ENCODE measurements at regions not wholly inside any gene's neighbourhood (a gene's known extent, or its start where the extent isn't known, plus 50 kb on each side); places are given as distances from the start of the nearest gene placed in this dataset.

DNA sequence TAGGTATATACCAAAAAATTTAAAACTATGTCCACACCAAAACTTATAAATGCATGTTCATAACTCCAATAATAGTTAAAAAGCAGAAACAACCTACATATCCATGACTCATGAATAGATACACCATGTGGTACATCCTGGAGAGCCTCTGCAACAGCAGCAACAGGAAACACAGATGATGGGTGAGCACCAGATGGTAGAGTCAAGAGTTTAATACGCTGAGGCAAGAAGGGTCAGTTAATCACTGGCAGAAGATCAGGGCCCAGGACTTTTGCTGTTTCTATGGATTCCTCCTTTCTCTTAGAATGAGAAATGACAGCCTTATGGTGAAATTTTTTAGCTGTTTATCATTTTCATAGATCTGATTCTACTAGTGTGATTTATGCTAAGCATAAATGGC lies 351.8 kb upstream of the ADAMTSL1 start:
- ChIA-PET CTCF (no interaction called here), POLR2A (no interaction called here)
- no peak for DNase-seq
- peaks cover 0 to 15% (median 0%) of the 10 kb centered on the region in 4 experiments for H3K4me1 ChIP-seq (ENCODE audit: control extremely low read depth in 1 of 4, control insufficient read depth in 4 of 4, insufficient read depth in 4 of 4, low read length in 3 of 4)
- 25% methylated on average over 1 of the region's 1 CpG for WGBS (ENCODE audit: insufficient coverage)
- H3K27me3 ChIP-seq (replicated peaks in 2 of 5; ENCODE audit: control insufficient read depth in 4 of 5, insufficient read depth in 5 of 5, low read length in 4 of 5): no peaks in the 10 kb centered on the region
- H3K9me3 ChIP-seq (ENCODE audit: control extremely low read depth in 1 of 5, control insufficient read depth in 4 of 5, insufficient read depth in 2 of 5, low read depth in 1 of 5, low read length in 4 of 5): no peaks in the 10 kb centered on the region
- H3K36me3 ChIP-seq (ENCODE audit: control insufficient read depth in 4 of 4, insufficient read depth in 4 of 4, low read length in 3 of 4): no peaks in the 10 kb centered on the region
- no peak overlapping the region for H3K4me3 ChIP-seq (ENCODE audit: control insufficient read depth in 1 of 7, extremely low read depth in 1 of 7, insufficient read depth in 4 of 7, low read depth in 2 of 7, low read length in 6 of 7)
- H3K27ac ChIP-seq (ENCODE audit: insufficient read depth in 1 of 2, low read depth in 1 of 2, low read length in 2 of 2, poor library complexity in 1 of 2, severe bottlenecking in 2 of 2): no peak overlapping the region

DNA sequence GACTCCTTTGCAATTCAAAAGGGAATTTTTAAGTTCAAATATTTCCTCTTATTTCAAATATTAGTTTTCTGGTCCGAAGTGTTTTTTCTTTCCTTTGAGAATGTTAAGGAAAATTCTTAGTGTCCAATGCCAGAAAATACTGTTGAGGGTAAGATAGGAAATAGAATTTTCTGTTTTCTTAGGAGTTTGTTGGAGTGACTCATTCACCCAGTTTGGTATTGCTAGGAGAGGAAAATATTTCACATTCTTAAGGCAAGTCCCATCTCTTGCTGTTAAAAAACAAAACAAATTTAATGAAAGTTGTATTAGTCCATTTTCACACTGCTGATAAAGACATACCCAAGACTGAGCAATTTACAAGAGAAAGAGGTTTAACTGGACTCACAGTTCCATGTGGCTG lies 349.2 kb upstream of the ADAMTSL1 start:
- Histone ChIP-seq H3K27ac (ENCODE audit: insufficient read depth in 1 of 2, low read depth in 1 of 2, low read length in 2 of 2, poor library complexity in 1 of 2, severe bottlenecking in 2 of 2) (no peak overlapping the region), H3K27me3 (replicated peaks in 2 of 5; ENCODE audit: control insufficient read depth in 4 of 5, insufficient read depth in 5 of 5, low read length in 4 of 5) (no peaks in the 10 kb centered on the region), H3K4me3 (ENCODE audit: control insufficient read depth in 1 of 7, extremely low read depth in 1 of 7, insufficient read depth in 4 of 7, low read depth in 2 of 7, low read length in 6 of 7) (no peak overlapping the region), H3K9me3 (ENCODE audit: control extremely low read depth in 1 of 5, control insufficient read depth in 4 of 5, insufficient read depth in 2 of 5, low read depth in 1 of 5, low read length in 4 of 5) (no peaks in the 10 kb centered on the region), H3K36me3 (ENCODE audit: control insufficient read depth in 4 of 4, insufficient read depth in 4 of 4, low read length in 3 of 4) (no peaks in the 10 kb centered on the region), H3K4me1 (ENCODE audit: control extremely low read depth in 1 of 4, control insufficient read depth in 4 of 4, insufficient read depth in 4 of 4, low read length in 3 of 4) (peaks cover 0 to 15% (median 0%) of the 10 kb centered on the region in 4 experiments)
- no CpG with 5 or more reads among the region's 1 CpG for whole genome bisulfite sequencing (ENCODE audit: insufficient coverage)
- ChIA-PET CTCF (no interaction called here), POLR2A (no interaction called here)
- no peak for DNase-seq

DNA sequence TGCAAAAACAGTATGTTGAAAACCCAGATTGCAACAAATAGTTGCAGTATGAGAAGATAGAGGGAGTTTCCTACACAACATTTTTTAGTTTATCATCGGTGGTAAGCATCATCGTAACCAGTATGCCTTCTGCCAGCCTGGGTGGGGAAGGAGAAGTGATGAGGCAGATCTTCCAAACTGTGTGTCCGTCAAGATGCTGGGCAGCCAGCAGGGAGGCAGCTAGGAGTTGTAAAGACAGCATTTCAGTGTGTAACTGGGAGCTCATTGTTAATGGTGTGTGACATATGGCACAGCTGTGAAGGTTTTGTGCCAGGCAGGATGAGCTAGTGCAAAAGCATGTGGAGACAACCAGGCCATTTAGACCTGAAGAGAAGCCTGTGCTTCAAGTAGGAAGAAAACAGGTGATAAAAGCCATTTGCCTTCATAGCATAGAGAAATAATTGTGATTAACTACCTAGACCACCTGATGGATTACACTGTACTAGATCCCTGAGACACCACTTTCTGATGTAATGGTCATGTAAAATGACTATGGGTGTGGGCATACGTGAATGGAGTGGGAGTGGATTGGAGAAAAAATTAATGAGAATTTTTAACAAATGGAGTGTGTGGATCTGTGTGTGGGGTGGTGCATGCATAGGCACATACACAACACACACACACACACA lies 347.0 kb upstream of the ADAMTSL1 start:
- no peaks in the 10 kb centered on the region for H3K36me3 ChIP-seq (ENCODE audit: control insufficient read depth in 4 of 4, insufficient read depth in 4 of 4, low read length in 3 of 4)
- H3K27me3 ChIP-seq (replicated peaks in 2 of 5; ENCODE audit: control insufficient read depth in 4 of 5, insufficient read depth in 5 of 5, low read length in 4 of 5): no peaks in the 10 kb centered on the region
- no peak for DNase-seq
- peaks cover 0 to 6% (median 0%) of the 10 kb centered on the region in 4 experiments for H3K4me1 ChIP-seq (ENCODE audit: control extremely low read depth in 1 of 4, control insufficient read depth in 4 of 4, insufficient read depth in 4 of 4, low read length in 3 of 4)
- no peak overlapping the region for H3K4me3 ChIP-seq (ENCODE audit: control insufficient read depth in 1 of 7, extremely low read depth in 1 of 7, insufficient read depth in 4 of 7, low read depth in 2 of 7, low read length in 6 of 7)
- ChIA-PET POLR2A (no interaction called here), CTCF (interaction anchor here (1.3 kb wide), 1 partner anchor 7 kb away, joined by 3 read pairs; no protein-coding TSS in a partner anchor)
- WGBS (ENCODE audit: insufficient coverage): 97% methylated on average over 3 of the region's 4 CpGs
- H3K9me3 ChIP-seq (ENCODE audit: control extremely low read depth in 1 of 5, control insufficient read depth in 4 of 5, insufficient read depth in 2 of 5, low read depth in 1 of 5, low read length in 4 of 5): no peaks in the 10 kb centered on the region
- no peak overlapping the region for H3K27ac ChIP-seq (ENCODE audit: insufficient read depth in 1 of 2, low read depth in 1 of 2, low read length in 2 of 2, poor library complexity in 1 of 2, severe bottlenecking in 2 of 2)

DNA sequence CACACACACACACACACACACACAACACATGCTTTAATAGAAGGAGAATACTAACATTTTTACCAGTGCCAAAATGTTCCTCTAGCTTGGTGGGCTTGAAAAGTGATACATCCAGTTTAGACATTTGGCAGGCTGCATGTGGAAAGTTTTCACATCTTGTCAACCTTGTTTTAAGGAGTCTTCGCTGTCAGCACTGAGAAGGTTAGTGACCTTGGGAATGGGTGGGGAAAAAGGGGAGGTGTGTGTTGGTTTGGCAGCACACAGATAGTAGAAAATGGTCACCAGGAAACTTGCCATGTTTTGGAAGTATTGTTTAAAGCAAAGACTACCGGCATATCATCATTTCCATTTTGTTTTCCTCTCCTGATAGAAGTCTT lies 346.5 kb upstream of the ADAMTSL1 start:
- DNase-seq: no peak
- CTCF ChIA-PET: interaction anchor here (1.3 kb wide), 1 partner anchor 8 kb away, joined by 3 read pairs; no protein-coding TSS in a partner anchor
- no peaks in the 10 kb centered on the region for H3K27me3 ChIP-seq (replicated peaks in 2 of 5; ENCODE audit: control insufficient read depth in 4 of 5, insufficient read depth in 5 of 5, low read length in 4 of 5)
- H3K4me3 ChIP-seq (ENCODE audit: control insufficient read depth in 1 of 7, extremely low read depth in 1 of 7, insufficient read depth in 4 of 7, low read depth in 2 of 7, low read length in 6 of 7): no peak overlapping the region
- POLR2A ChIA-PET: no interaction called here
- no peaks in the 10 kb centered on the region for H3K9me3 ChIP-seq (ENCODE audit: control extremely low read depth in 1 of 5, control insufficient read depth in 4 of 5, insufficient read depth in 2 of 5, low read depth in 1 of 5, low read length in 4 of 5)
- H3K36me3 ChIP-seq (ENCODE audit: control insufficient read depth in 4 of 4, insufficient read depth in 4 of 4, low read length in 3 of 4): no peaks in the 10 kb centered on the region
- WGBS (ENCODE audit: insufficient coverage): 0% methylated on average over 1 of the region's 2 CpGs
- H3K4me1 ChIP-seq (ENCODE audit: control extremely low read depth in 1 of 4, control insufficient read depth in 4 of 4, insufficient read depth in 4 of 4, low read length in 3 of 4): peaks cover 0 to 4% (median 0%) of the 10 kb centered on the region in 4 experiments
- H3K27ac ChIP-seq (ENCODE audit: insufficient read depth in 1 of 2, low read depth in 1 of 2, low read length in 2 of 2, poor library complexity in 1 of 2, severe bottlenecking in 2 of 2): no peak overlapping the region

DNA sequence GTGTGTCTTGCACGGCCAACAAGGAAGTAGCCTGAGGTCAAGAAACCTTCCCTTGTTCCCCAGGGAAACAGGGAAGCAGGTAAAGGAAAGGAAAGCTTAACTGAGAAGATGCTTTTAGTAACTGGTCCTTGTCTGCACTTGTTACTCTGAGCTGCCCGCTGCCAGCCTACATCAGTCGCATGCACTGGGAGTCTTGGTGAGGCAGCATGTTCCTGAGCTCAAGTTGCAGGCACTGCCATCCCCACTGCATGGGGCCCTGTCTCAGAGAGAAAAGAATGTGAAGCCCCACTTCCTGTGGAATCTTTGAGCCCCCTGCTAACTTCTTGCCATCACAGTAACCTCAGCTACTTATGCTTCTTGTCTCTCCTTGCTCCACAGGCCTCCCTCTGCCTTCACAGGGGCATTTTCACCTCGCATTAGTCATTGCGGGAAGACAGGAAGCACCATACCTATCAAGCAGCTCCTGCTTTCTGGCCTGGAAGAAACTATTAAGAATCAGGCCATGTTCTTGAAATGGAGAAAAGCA lies 344.1 kb upstream of the ADAMTSL1 start:
- WGBS (ENCODE audit: insufficient coverage): 93% methylated on average over 3 of the region's 5 CpGs
- POLR2A ChIA-PET: no interaction called here

DNA sequence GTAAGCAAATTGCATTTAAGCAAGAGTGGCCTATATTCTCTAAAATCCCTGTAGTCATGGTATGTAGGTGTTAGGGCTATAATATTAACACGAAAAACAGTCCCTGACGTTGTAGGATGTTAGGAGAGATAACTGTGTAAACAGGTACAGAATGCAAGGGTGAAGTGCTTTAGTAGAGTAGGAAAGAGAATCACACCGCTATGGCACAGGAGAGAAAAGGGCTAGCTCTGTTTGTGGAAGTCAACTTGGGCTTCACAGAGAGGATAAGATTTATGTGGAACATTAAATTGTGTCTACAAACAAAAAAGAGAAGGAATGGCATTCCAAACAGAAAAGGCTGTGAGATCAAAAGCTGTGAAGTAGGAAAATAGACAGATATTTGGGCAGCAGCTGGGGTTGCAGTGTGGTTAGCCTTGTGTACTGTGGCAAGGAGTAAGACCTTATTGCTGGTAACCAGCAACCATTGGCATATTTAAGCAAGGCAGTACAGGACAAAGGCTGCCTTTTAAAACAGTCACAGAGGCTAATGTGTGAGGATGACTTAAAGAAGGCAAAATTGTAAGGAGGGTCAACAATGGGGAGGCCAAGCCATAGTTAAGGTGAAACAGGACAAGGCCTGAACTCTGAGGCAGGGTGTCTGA lies 337.5 kb upstream of the ADAMTSL1 start:
- Histone ChIP-seq H3K4me3 (ENCODE audit: control insufficient read depth in 1 of 7, extremely low read depth in 1 of 7, insufficient read depth in 4 of 7, low read depth in 2 of 7, low read length in 6 of 7) (no peak overlapping the region), H3K36me3 (ENCODE audit: control insufficient read depth in 4 of 4, insufficient read depth in 4 of 4, low read length in 3 of 4) (no peaks in the 10 kb centered on the region), H3K9me3 (ENCODE audit: control extremely low read depth in 1 of 5, control insufficient read depth in 4 of 5, insufficient read depth in 2 of 5, low read depth in 1 of 5, low read length in 4 of 5) (no peaks in the 10 kb centered on the region), H3K27me3 (replicated peaks in 2 of 5; ENCODE audit: control insufficient read depth in 4 of 5, insufficient read depth in 5 of 5, low read length in 4 of 5) (no peaks in the 10 kb centered on the region), H3K4me1 (ENCODE audit: control extremely low read depth in 1 of 4, control insufficient read depth in 4 of 4, insufficient read depth in 4 of 4, low read length in 3 of 4) (no peaks in the 10 kb centered on the region), H3K27ac (ENCODE audit: insufficient read depth in 1 of 2, low read depth in 1 of 2, low read length in 2 of 2, poor library complexity in 1 of 2, severe bottlenecking in 2 of 2) (no peak overlapping the region)
- no peak for DNase-seq
- WGBS (ENCODE audit: insufficient coverage): 85% methylated on average over 3 of the region's 3 CpGs
- CTCF ChIA-PET: interaction anchor here (0.8 kb wide), 1 partner anchor 70 kb away, joined by 3 read pairs; no protein-coding TSS in a partner anchor
- POLR2A ChIA-PET: no interaction called here

More for the DNA sequence above, 344.1 kb upstream of the ADAMTSL1 start:
- CTCF ChIA-PET: no interaction called here
- H3K27ac ChIP-seq (ENCODE audit: insufficient read depth in 1 of 2, low read depth in 1 of 2, low read length in 2 of 2, poor library complexity in 1 of 2, severe bottlenecking in 2 of 2): no peak overlapping the region
- H3K9me3 ChIP-seq (ENCODE audit: control extremely low read depth in 1 of 5, control insufficient read depth in 4 of 5, insufficient read depth in 2 of 5, low read depth in 1 of 5, low read length in 4 of 5): no peaks in the 10 kb centered on the region
- no peak for DNase-seq
- no peaks in the 10 kb centered on the region for H3K36me3 ChIP-seq (ENCODE audit: control insufficient read depth in 4 of 4, insufficient read depth in 4 of 4, low read length in 3 of 4)
- H3K4me3 ChIP-seq (ENCODE audit: control insufficient read depth in 1 of 7, extremely low read depth in 1 of 7, insufficient read depth in 4 of 7, low read depth in 2 of 7, low read length in 6 of 7): no peak overlapping the region
- no peaks in the 10 kb centered on the region for H3K27me3 ChIP-seq (replicated peaks in 2 of 5; ENCODE audit: control insufficient read depth in 4 of 5, insufficient read depth in 5 of 5, low read length in 4 of 5)
- no peaks in the 10 kb centered on the region for H3K4me1 ChIP-seq (ENCODE audit: control extremely low read depth in 1 of 4, control insufficient read depth in 4 of 4, insufficient read depth in 4 of 4, low read length in 3 of 4)

DNA sequence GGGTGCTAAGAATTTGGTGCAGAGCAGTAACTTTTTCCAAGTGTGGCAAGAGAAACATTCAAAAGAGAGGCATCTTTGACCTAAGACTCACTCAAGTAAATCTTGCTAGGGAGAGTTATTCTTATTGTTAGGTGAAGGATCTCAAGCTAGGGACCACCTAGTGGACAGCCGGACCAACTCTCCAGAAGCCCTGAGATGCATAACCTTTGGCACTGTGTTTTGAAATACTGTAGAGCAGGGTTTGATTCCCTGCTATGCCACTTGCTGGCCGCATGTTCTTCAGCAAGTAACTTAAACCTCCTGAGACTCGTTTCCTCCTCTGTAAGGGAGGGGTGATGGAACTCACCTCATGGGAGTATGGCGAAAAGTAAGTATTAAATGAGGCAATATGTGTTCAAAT lies 336.1 kb upstream of the ADAMTSL1 start:
- no peaks in the 10 kb centered on the region for H3K27me3 ChIP-seq (replicated peaks in 2 of 5; ENCODE audit: control insufficient read depth in 4 of 5, insufficient read depth in 5 of 5, low read length in 4 of 5)
- no peak overlapping the region for H3K27ac ChIP-seq (ENCODE audit: insufficient read depth in 1 of 2, low read depth in 1 of 2, low read length in 2 of 2, poor library complexity in 1 of 2, severe bottlenecking in 2 of 2)
- no peaks in the 10 kb centered on the region for H3K9me3 ChIP-seq (ENCODE audit: control extremely low read depth in 1 of 5, control insufficient read depth in 4 of 5, insufficient read depth in 2 of 5, low read depth in 1 of 5, low read length in 4 of 5)
- no peaks in the 10 kb centered on the region for H3K36me3 ChIP-seq (ENCODE audit: control insufficient read depth in 4 of 4, insufficient read depth in 4 of 4, low read length in 3 of 4)
- no peak for DNase-seq
- H3K4me1 ChIP-seq (ENCODE audit: control extremely low read depth in 1 of 4, control insufficient read depth in 4 of 4, insufficient read depth in 4 of 4, low read length in 3 of 4): no peaks in the 10 kb centered on the region
- no peak overlapping the region for H3K4me3 ChIP-seq (ENCODE audit: control insufficient read depth in 1 of 7, extremely low read depth in 1 of 7, insufficient read depth in 4 of 7, low read depth in 2 of 7, low read length in 6 of 7)
- ChIA-PET POLR2A (no interaction called here), CTCF (no interaction called here)
- 93% methylated on average over 3 of the region's 4 CpGs for WGBS (ENCODE audit: insufficient coverage)

Data from common myeloid progenitor, CD34-positive (primary cell).